Endodermal cell (in vitro differentiated cells): ENCODE measurements at regions not wholly inside any gene's neighbourhood (a gene's known extent, or its start where the extent isn't known, plus 50 kb on each side); places are given as distances from the start of the nearest gene placed in this dataset.

Experiments
- DNase-seq: peaks from one replicate; pipeline ENCODE4 v3.0.0-alpha.2; 2017
- H3K27ac ChIP-seq: 2 replicates; pipeline ENCODE4 v1.5.1; 2013; ENCODE audit warnings: mild to moderate bottlenecking, low read depth, low read length, moderate library complexity
- H3K27me3 ChIP-seq: 2 replicates; pipeline ENCODE4 v1.6.1; 2013; ENCODE audit warnings: mild to moderate bottlenecking, low read length, moderate library complexity; ENCODE audit not compliant: insufficient read depth, control insufficient read depth, poor library complexity, severe bottlenecking
- H3K36me3 ChIP-seq: 2 replicates; pipeline ENCODE4 v1.7.0; 2013; ENCODE audit warnings: mild to moderate bottlenecking, low read length, moderate library complexity; ENCODE audit not compliant: control insufficient read depth, insufficient read depth
- H3K4me1 ChIP-seq: one replicate; pipeline ENCODE4 v1.7.0; 2013; ENCODE audit warnings: low read length; ENCODE audit not compliant: control insufficient read depth, insufficient read depth
- H3K4me3 ChIP-seq: 2 replicates; pipeline ENCODE4 v1.5.1; 2013; ENCODE audit warnings: mild to moderate bottlenecking, low read length, moderate library complexity
- H3K9ac ChIP-seq: 2 replicates; pipeline ENCODE4 v1.6.1; 2013; ENCODE audit warnings: mild to moderate bottlenecking, low read length, moderate library complexity; ENCODE audit not compliant: poor library complexity, severe bottlenecking; ENCODE audit errors: extremely low read depth
- H3K9me3 ChIP-seq: 2 replicates; pipeline ENCODE4 v1.6.1; 2013; ENCODE audit warnings: mild to moderate bottlenecking, low read length, moderate library complexity; ENCODE audit not compliant: control insufficient read depth
- H3K27ac Mint-ChIP-seq: 2 replicates; pipeline ENCODE4 v1.8.0; 2020; ENCODE audit warnings: mixed read lengths
- H3K27me3 Mint-ChIP-seq: 2 replicates; pipeline ENCODE4 v1.8.0; 2021; ENCODE audit warnings: mild to moderate bottlenecking, mixed read lengths; ENCODE audit not compliant: insufficient read depth
- H3K36me3 Mint-ChIP-seq: 2 replicates; pipeline ENCODE4 v1.8.0; 2020; ENCODE audit warnings: low read depth, mixed read lengths
- H3K4me1 Mint-ChIP-seq: 2 replicates; pipeline ENCODE4 v1.8.0; 2020; ENCODE audit warnings: mixed read lengths
- H3K4me3 Mint-ChIP-seq: 2 replicates; pipeline ENCODE4 v1.8.0; 2020; ENCODE audit warnings: mild to moderate bottlenecking, moderate library complexity, mixed read lengths
- H3K9me3 Mint-ChIP-seq: 2 replicates; pipeline ENCODE4 v1.8.0; 2020; ENCODE audit warnings: mild to moderate bottlenecking, mixed read lengths
- WGBS, 2 experiments: methylation state at CpG; one replicate each; pipeline versions ENCODE4 v1.1.5 to v1.1.7; 2013; ENCODE audit warnings: missing lambda C conversion rate in 2 of 2, mixed read lengths in 1 of 2; ENCODE audit not compliant: insufficient coverage in 1 of 2, insufficient read length in 1 of 2; 5-methylcytosine and 5-hydroxymethylcytosine counted together
- TF ChIP-seq, protein P1 (sequence below): fragments of 200-600 bp; sonication (generic); conservative IDR thresholded peaks from 2 replicates; pipeline ENCODE4 v1.5.0; 2021; ENCODE audit warnings: antibody characterized with exemption, mild to moderate bottlenecking

DNA sequence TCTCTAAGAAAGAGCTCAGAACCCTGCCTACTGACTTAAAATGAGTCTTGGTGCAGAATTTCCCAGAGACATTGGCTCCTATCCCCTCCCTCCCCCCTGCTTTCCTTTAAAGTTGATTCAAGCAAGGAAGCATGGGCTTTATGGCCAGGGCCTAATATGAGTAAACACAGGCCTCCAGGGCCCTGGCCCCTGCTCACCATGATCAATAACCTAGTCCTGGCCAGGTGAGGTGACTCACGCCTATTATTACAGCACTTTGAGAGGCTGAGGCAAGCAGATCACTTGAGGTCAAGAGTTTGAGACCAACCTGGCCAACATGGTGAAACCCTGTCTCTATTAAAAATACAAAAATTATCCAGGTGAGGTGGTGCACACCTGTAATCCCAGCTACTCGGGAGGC is 165.1 kb upstream of the TMCC3 start:
- H3K4me1 ChIP-seq: no peaks in the 10 kb centered on the region
- H3K4me1 Mint-ChIP-seq: no peaks in the 10 kb centered on the region
- no peaks in the 10 kb centered on the region for H3K36me3 ChIP-seq
- peaks cover 40% of the 10 kb centered on the region for H3K9me3 Mint-ChIP-seq
- no peak for DNase-seq
- H3K4me3 Mint-ChIP-seq: no peak overlapping the region
- H3K36me3 Mint-ChIP-seq: no peaks in the 10 kb centered on the region
- TF ChIP-seq, protein P1, sequence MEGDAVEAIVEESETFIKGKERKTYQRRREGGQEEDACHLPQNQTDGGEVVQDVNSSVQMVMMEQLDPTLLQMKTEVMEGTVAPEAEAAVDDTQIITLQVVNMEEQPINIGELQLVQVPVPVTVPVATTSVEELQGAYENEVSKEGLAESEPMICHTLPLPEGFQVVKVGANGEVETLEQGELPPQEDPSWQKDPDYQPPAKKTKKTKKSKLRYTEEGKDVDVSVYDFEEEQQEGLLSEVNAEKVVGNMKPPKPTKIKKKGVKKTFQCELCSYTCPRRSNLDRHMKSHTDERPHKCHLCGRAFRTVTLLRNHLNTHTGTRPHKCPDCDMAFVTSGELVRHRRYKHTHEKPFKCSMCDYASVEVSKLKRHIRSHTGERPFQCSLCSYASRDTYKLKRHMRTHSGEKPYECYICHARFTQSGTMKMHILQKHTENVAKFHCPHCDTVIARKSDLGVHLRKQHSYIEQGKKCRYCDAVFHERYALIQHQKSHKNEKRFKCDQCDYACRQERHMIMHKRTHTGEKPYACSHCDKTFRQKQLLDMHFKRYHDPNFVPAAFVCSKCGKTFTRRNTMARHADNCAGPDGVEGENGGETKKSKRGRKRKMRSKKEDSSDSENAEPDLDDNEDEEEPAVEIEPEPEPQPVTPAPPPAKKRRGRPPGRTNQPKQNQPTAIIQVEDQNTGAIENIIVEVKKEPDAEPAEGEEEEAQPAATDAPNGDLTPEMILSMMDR: no peak
- no peak overlapping the region for H3K9ac ChIP-seq
- H3K27ac Mint-ChIP-seq: no peak overlapping the region
- peaks cover 26% of the 10 kb centered on the region for H3K27me3 ChIP-seq
- peaks cover 43% of the 10 kb centered on the region for H3K9me3 ChIP-seq
- WGBS, 2 experiments: 87 to 100% methylated on average over 1 to 2 of the region's 2 CpGs
- no peak overlapping the region for H3K27ac ChIP-seq
- no peak overlapping the region for H3K4me3 ChIP-seq
- H3K27me3 Mint-ChIP-seq: peaks cover 39% of the 10 kb centered on the region

DNA sequence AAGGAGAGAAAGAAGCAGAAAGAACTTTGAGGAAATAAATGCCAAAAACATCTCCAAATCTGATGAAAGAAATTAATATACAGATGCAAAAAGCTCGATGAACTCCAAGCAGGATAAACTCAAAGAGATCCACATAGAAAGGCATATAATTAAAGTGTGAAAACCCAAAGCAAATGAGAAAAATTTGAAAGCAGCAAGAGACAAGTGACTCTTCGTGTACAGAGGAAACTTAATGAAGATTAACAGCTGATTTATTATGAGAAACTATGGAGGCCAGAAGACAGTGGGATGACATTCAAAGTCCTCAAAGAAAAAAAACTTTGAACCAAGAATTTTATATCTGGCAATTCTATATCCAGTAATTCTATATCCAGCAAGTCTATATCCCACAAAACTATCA is 163.0 kb upstream of the TMCC3 start:
- Histone ChIP-seq H3K9ac (no peak overlapping the region), H3K9me3 (peaks cover 43% of the 10 kb centered on the region), H3K36me3 (no peaks in the 10 kb centered on the region), H3K27me3 (peaks cover 19% of the 10 kb centered on the region), H3K4me1 (no peaks in the 10 kb centered on the region), H3K27ac (no peak overlapping the region), H3K4me3 (no peak overlapping the region)
- Mint-ChIP-seq H3K27me3 (peaks cover 33% of the 10 kb centered on the region), H3K4me3 (no peak overlapping the region), H3K36me3 (no peaks in the 10 kb centered on the region), H3K27ac (no peak overlapping the region), H3K9me3 (peaks cover 40% of the 10 kb centered on the region), H3K4me1 (no peaks in the 10 kb centered on the region)
- 79 to 84% methylated on average over 2 of the region's 2 CpGs for WGBS, 2 experiments
- DNase-seq: no peak
- TF ChIP-seq, protein P1: no peak

DNA sequence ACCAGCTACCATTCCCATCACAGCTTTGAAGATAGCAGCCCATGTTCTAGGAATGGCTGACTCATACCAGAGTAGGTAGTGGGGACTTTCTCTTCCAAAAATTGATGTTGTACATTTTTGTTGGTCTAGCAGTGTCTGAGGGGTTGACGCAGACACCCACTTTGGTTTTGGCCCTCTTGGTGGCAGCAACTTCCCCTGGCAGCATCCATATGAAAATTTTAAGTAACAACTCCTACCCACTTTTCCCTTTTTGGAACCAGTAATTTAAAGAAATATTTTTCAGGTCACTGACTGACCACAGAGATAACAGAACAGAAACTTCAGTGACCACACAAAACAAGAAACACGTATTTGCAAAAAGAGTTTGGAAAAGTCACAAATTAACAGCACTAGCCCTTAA is 162.0 kb upstream of the TMCC3 start:
- DNase-seq: no peak
- Histone ChIP-seq H3K4me1 (no peaks in the 10 kb centered on the region), H3K9ac (no peak overlapping the region), H3K36me3 (no peaks in the 10 kb centered on the region), H3K9me3 (peaks cover 43% of the 10 kb centered on the region), H3K4me3 (no peak overlapping the region), H3K27ac (no peak overlapping the region), H3K27me3 (peaks cover 16% of the 10 kb centered on the region)
- Mint-ChIP-seq H3K9me3 (peaks cover 40% of the 10 kb centered on the region), H3K36me3 (no peaks in the 10 kb centered on the region), H3K4me3 (no peak overlapping the region), H3K27ac (no peak overlapping the region), H3K27me3 (peaks cover 26% of the 10 kb centered on the region), H3K4me1 (no peaks in the 10 kb centered on the region)
- TF ChIP-seq, protein P1: no peak
- WGBS, 2 experiments: 89 to 97% methylated on average over 1 to 2 of the region's 2 CpGs
